ENCODE measurements at regions not wholly inside any gene's neighbourhood (a gene's known extent, or its start where the extent isn't known, plus 50 kb on each side); places are given as distances from the start of the nearest gene placed in this dataset.

- no peak for TF ChIP-seq YY1 (IDR thresholded peaks at IDR 0.05; ENCODE audit: insufficient read depth, insufficient read length)
- TF ChIP-seq SUZ12 (IDR thresholded peaks at IDR 0.05; ENCODE audit: extremely low read depth, insufficient read depth, insufficient read length) = no peak
Measured at GRCh38 chr1:192866241-192866868, 57.5 kb downstream of the RGS2 start.
